ENCODE measurements at regions not wholly inside any gene's neighbourhood (a gene's known extent, or its start where the extent isn't known, plus 50 kb on each side); places are given as distances from the start of the nearest gene placed in this dataset.
"Not testable (repeated sequence)": the region's sequence is repeated elsewhere in the genome, so short reads cannot be mapped to it uniquely, and the experiment has no call there.

- TF ChIP-seq CTCF (IDR thresholded peaks at IDR 0.05; ENCODE audit: insufficient read depth, low read length, poor library complexity, severe bottlenecking), result no peak
- H3K4me3 ChIP-seq (replicated peaks; ENCODE audit: low read depth, low read length), result no peak overlapping the region
- no peaks in the 10 kb centered on the region for H3K36me3 ChIP-seq (ENCODE audit: control insufficient read depth, insufficient read depth, low read length)
- DNase-seq (ENCODE audit: extremely low read depth, insufficient read length), result no peak
- H3K27me3 ChIP-seq (replicated peaks; ENCODE audit: control insufficient read depth, insufficient read depth, low read length), result no peaks in the 10 kb centered on the region
Measured at GRCh38 chr1:55869065-55869464, 653.9 kb upstream of the USP24 start.

- TF ChIP-seq CTCF (IDR thresholded peaks at IDR 0.05; ENCODE audit: insufficient read depth, low read length, poor library complexity, severe bottlenecking), result no peak
- H3K27me3 ChIP-seq (replicated peaks; ENCODE audit: control insufficient read depth, insufficient read depth, low read length), result no peaks in the 10 kb centered on the region
- no peak for DNase-seq (ENCODE audit: extremely low read depth, insufficient read length)
- H3K36me3 ChIP-seq (ENCODE audit: control insufficient read depth, insufficient read depth, low read length), result no peaks in the 10 kb centered on the region
- no peak overlapping the region for H3K4me3 ChIP-seq (replicated peaks; ENCODE audit: low read depth, low read length)
Measured at GRCh38 chr1:55868026-55868425, 652.9 kb upstream of the USP24 start.

- no peaks in the 10 kb centered on the region for H3K36me3 ChIP-seq (ENCODE audit: control insufficient read depth, insufficient read depth, low read length)
- H3K4me3 ChIP-seq (replicated peaks; ENCODE audit: low read depth, low read length), result no peak overlapping the region
- no peak for DNase-seq (ENCODE audit: extremely low read depth, insufficient read length)
- no peak for TF ChIP-seq CTCF (IDR thresholded peaks at IDR 0.05; ENCODE audit: insufficient read depth, low read length, poor library complexity, severe bottlenecking)
- H3K27me3 ChIP-seq (replicated peaks; ENCODE audit: control insufficient read depth, insufficient read depth, low read length), result no peaks in the 10 kb centered on the region
Measured at GRCh38 chr1:55867304-55867843, 652.2 kb upstream of the USP24 start.

- H3K4me3 ChIP-seq (replicated peaks; ENCODE audit: low read depth, low read length); DNase-seq (ENCODE audit: extremely low read depth, insufficient read length); H3K36me3 ChIP-seq (ENCODE audit: control insufficient read depth, insufficient read depth, low read length); H3K27me3 ChIP-seq (replicated peaks; ENCODE audit: control insufficient read depth, insufficient read depth, low read length): not testable (repeated sequence)
Measured at GRCh38 chr1:55865778-55866177, 650.6 kb upstream of the USP24 start.

- no peak for DNase-seq (ENCODE audit: extremely low read depth, insufficient read length)
- no peaks in the 10 kb centered on the region for H3K27me3 ChIP-seq (replicated peaks; ENCODE audit: control insufficient read depth, insufficient read depth, low read length)
- TF ChIP-seq CTCF (IDR thresholded peaks at IDR 0.05; ENCODE audit: insufficient read depth, low read length, poor library complexity, severe bottlenecking), result no peak
- no peak overlapping the region for H3K4me3 ChIP-seq (replicated peaks; ENCODE audit: low read depth, low read length)
- no peaks in the 10 kb centered on the region for H3K36me3 ChIP-seq (ENCODE audit: control insufficient read depth, insufficient read depth, low read length)
Measured at GRCh38 chr1:55864251-55864650, 649.1 kb upstream of the USP24 start.

GRCh38 chr1:55861676-55862340 is 646.6 kb upstream of the USP24 start:
- no peak for TF ChIP-seq CTCF (IDR thresholded peaks at IDR 0.05; ENCODE audit: insufficient read depth, low read length, poor library complexity, severe bottlenecking)
- Histone ChIP-seq H3K4me3 (replicated peaks; ENCODE audit: low read depth, low read length) (no peak overlapping the region), H3K36me3 (ENCODE audit: control insufficient read depth, insufficient read depth, low read length) (no peaks in the 10 kb centered on the region), H3K27me3 (replicated peaks; ENCODE audit: control insufficient read depth, insufficient read depth, low read length) (no peaks in the 10 kb centered on the region)
- DNase-seq (ENCODE audit: extremely low read depth, insufficient read length), result no peak

All from GM06990 (cell line).